Hepatocyte (in vitro differentiated cells): ENCODE measurements at regions not wholly inside any gene's neighbourhood (a gene's known extent, or its start where the extent isn't known, plus 50 kb on each side); places are given as distances from the start of the nearest gene placed in this dataset.

Experiments
- DNase-seq: peaks from one replicate; pipeline ENCODE4 v3.0.0-alpha.2; 2016; ENCODE audit warnings: low spot score
- H2AFZ ChIP-seq: fragments of 200-600 bp; sonication (generic); 2 replicates; pipeline ENCODE4 v1.6.0; 2016; ENCODE audit warnings: antibody characterized with exemption, mild to moderate bottlenecking
- H3K27ac ChIP-seq: fragments of 200-600 bp; sonication (generic); 2 replicates; pipeline ENCODE4 v1.5.1; 2016; ENCODE audit warnings: mild to moderate bottlenecking
- H3K27me3 ChIP-seq: fragments of 200-600 bp; sonication (generic); 2 replicates; pipeline ENCODE4 v1.6.1; 2016
- H3K36me3 ChIP-seq: fragments of 200-600 bp; sonication (generic); replicated peaks from 2 replicates; pipeline ENCODE4 v1.5.1; 2016; ENCODE audit warnings: low read depth; ENCODE audit not compliant: insufficient read depth
- H3K4me1 ChIP-seq: fragments of 200-600 bp; sonication (generic); 2 replicates; pipeline ENCODE4 v1.5.1; 2016; ENCODE audit warnings: mild to moderate bottlenecking, moderate library complexity; ENCODE audit not compliant: insufficient read depth
- H3K4me2 ChIP-seq: fragments of 200-600 bp; sonication (generic); 2 replicates; pipeline ENCODE4 v1.6.0; 2016
- H3K4me3 ChIP-seq: fragments of 200-600 bp; sonication (generic); 2 replicates; pipeline ENCODE4 v1.5.1; 2016; ENCODE audit warnings: mild to moderate bottlenecking
- H3K79me2 ChIP-seq: fragments of 200-600 bp; sonication (generic); 2 replicates; pipeline ENCODE4 v1.6.0; 2017; ENCODE audit warnings: mild to moderate bottlenecking
- H3K9me2 ChIP-seq: fragments of 200-600 bp; sonication (generic); replicated peaks from 2 replicates; pipeline ENCODE4 v1.6.0; 2017; ENCODE audit warnings: mild to moderate bottlenecking; ENCODE audit not compliant: insufficient read depth
- H3K9me3 ChIP-seq: fragments of 200-600 bp; sonication (generic); 2 replicates; pipeline ENCODE4 v1.5.1; 2016; ENCODE audit warnings: low read depth, mild to moderate bottlenecking
- H4K20me1 ChIP-seq: fragments of 200-600 bp; sonication (generic); 2 replicates; pipeline ENCODE4 v1.6.0; 2016; ENCODE audit warnings: mild to moderate bottlenecking; ENCODE audit not compliant: insufficient read depth, poor library complexity, severe bottlenecking
- CTCF ChIP-seq: fragments of 200-600 bp; sonication (generic); IDR thresholded peaks from 2 replicates; pipeline ENCODE4 v1.5.1; 2016; ENCODE audit warnings: antibody characterized with exemption, mild to moderate bottlenecking; ENCODE audit not compliant: poor library complexity
- EZH2 ChIP-seq: fragments of 200-600 bp; sonication (generic); IDR thresholded peaks from 2 replicates; pipeline ENCODE4 v1.6.1; 2016; ENCODE audit warnings: antibody characterized with exemption, mild to moderate bottlenecking, borderline replicate concordance
- EZH2phosphoT487 ChIP-seq: fragments of 200-600 bp; sonication (generic); IDR thresholded peaks from one replicate; pipeline ENCODE4 v1.6.1; 2018; ENCODE audit warnings: antibody characterized with exemption, mild to moderate bottlenecking, low read depth, moderate library complexity; ENCODE audit not compliant: unreplicated experiment, severe bottlenecking
- WGBS: methylation state at CpG from one replicate; pipeline ENCODE4 v1.1.6; 2016; ENCODE audit warnings: low lambda C conversion rate; ENCODE audit errors: missing lambda C conversion rate; 5-methylcytosine and 5-hydroxymethylcytosine counted together

- Histone ChIP-seq H3K4me2 (no peak overlapping the region), H3K36me3 (no peaks in the 10 kb centered on the region), H3K9me2 (no peaks in the 10 kb centered on the region), H4K20me1 (no peaks in the 10 kb centered on the region), H3K79me2 (no peaks in the 10 kb centered on the region), H3K27ac (no peak overlapping the region), H3K9me3 (no peaks in the 10 kb centered on the region), H2AFZ (no peak overlapping the region), H3K4me3 (no peak overlapping the region), H3K4me1 (no peaks in the 10 kb centered on the region), H3K27me3 (no peaks in the 10 kb centered on the region)
- DNase-seq: no peak
- WGBS: 71% methylated on average over 2 of the region's 2 CpGs
- TF ChIP-seq EZH2 (no peak), CTCF (no peak), EZH2phosphoT487 (no peak)
Measured at GRCh38 chr10:53491774-53492173, 719.2 kb upstream of the MBL2 start.

- H3K9me3 ChIP-seq: no peaks in the 10 kb centered on the region
- no peaks in the 10 kb centered on the region for H3K9me2 ChIP-seq
- TF ChIP-seq EZH2 (no peak), EZH2phosphoT487 (no peak), CTCF (no peak)
- H3K4me1 ChIP-seq: no peaks in the 10 kb centered on the region
- no peak overlapping the region for H3K4me2 ChIP-seq
- H2AFZ ChIP-seq: no peak overlapping the region
- 96% methylated on average over 1 of the region's 1 CpG for WGBS
- H3K36me3 ChIP-seq: no peaks in the 10 kb centered on the region
- no peak for DNase-seq
- no peak overlapping the region for H3K27ac ChIP-seq
- no peaks in the 10 kb centered on the region for H4K20me1 ChIP-seq
- H3K79me2 ChIP-seq: no peaks in the 10 kb centered on the region
- H3K4me3 ChIP-seq: no peak overlapping the region
- H3K27me3 ChIP-seq: no peaks in the 10 kb centered on the region
Measured at GRCh38 chr10:53490553-53490952, 718.0 kb upstream of the MBL2 start.

GRCh38 chr10:53489335-53490182 lies 717.0 kb upstream of the MBL2 start:
- H3K4me2 ChIP-seq: no peak overlapping the region
- H3K79me2 ChIP-seq: no peaks in the 10 kb centered on the region
- no peak overlapping the region for H3K4me3 ChIP-seq
- WGBS: 23% methylated on average over 5 of the region's 5 CpGs
- H3K9me2 ChIP-seq: no peaks in the 10 kb centered on the region
- DNase-seq: no peak
- H3K27ac ChIP-seq: no peak overlapping the region
- no peaks in the 10 kb centered on the region for H3K4me1 ChIP-seq
- H4K20me1 ChIP-seq: no peaks in the 10 kb centered on the region
- H3K36me3 ChIP-seq: no peaks in the 10 kb centered on the region
- no peak overlapping the region for H2AFZ ChIP-seq
- no peaks in the 10 kb centered on the region for H3K9me3 ChIP-seq
- TF ChIP-seq CTCF (no peak), EZH2 (no peak), EZH2phosphoT487 (no peak)
- no peaks in the 10 kb centered on the region for H3K27me3 ChIP-seq
